ENCODE measurements at regions not wholly inside any gene's neighbourhood (a gene's known extent, or its start where the extent isn't known, plus 50 kb on each side); places are given as distances from the start of the nearest gene placed in this dataset.

- no peak overlapping the region for H3K4me3 Mint-ChIP-seq (ENCODE audit: unreplicated experiment)
- TF ChIP-seq CTCF (IDR thresholded peaks at IDR 0.05), result no peak
- H3K4me1 Mint-ChIP-seq (ENCODE audit: low read depth), result no peaks in the 10 kb centered on the region
- no peaks in the 10 kb centered on the region for H3K36me3 Mint-ChIP-seq (ENCODE audit: low read depth)
- no peaks in the 10 kb centered on the region for H3K27me3 Mint-ChIP-seq (ENCODE audit: low read depth)
- no peak overlapping the region for H3K27ac Mint-ChIP-seq (ENCODE audit: unreplicated experiment)
- no peaks in the 10 kb centered on the region for H3K9me3 Mint-ChIP-seq (ENCODE audit: low read depth)
- no peak for DNase-seq (ENCODE audit: low spot score)
Observed at GRCh38 chr21:31460980-31461379, 116.9 kb upstream of the TIAM1 start.

GRCh38 chr21:31459457-31459856 lies 115.4 kb upstream of the TIAM1 start:
- Mint-ChIP-seq H3K9me3 (ENCODE audit: low read depth) (no peaks in the 10 kb centered on the region), H3K27ac (ENCODE audit: unreplicated experiment) (no peak overlapping the region), H3K27me3 (ENCODE audit: low read depth) (no peaks in the 10 kb centered on the region), H3K4me1 (ENCODE audit: low read depth) (no peaks in the 10 kb centered on the region), H3K4me3 (ENCODE audit: unreplicated experiment) (no peak overlapping the region), H3K36me3 (ENCODE audit: low read depth) (no peaks in the 10 kb centered on the region)
- TF ChIP-seq CTCF (IDR thresholded peaks at IDR 0.05), result peak; percentile 54
- DNase-seq (ENCODE audit: low spot score), result no peak

GRCh38 chr21:31457675-31458074 lies 113.6 kb upstream of the TIAM1 start:
- no peaks in the 10 kb centered on the region for H3K36me3 Mint-ChIP-seq (ENCODE audit: low read depth)
- TF ChIP-seq CTCF (IDR thresholded peaks at IDR 0.05), result no peak
- peaks cover 4% of the 10 kb centered on the region for H3K9me3 Mint-ChIP-seq (ENCODE audit: low read depth)
- H3K27ac Mint-ChIP-seq (ENCODE audit: unreplicated experiment), result no peak overlapping the region
- no peaks in the 10 kb centered on the region for H3K27me3 Mint-ChIP-seq (ENCODE audit: low read depth)
- no peaks in the 10 kb centered on the region for H3K4me1 Mint-ChIP-seq (ENCODE audit: low read depth)
- no peak overlapping the region for H3K4me3 Mint-ChIP-seq (ENCODE audit: unreplicated experiment)
- DNase-seq (ENCODE audit: low spot score), result no peak

GRCh38 chr21:31456201-31456600 lies 112.1 kb upstream of the TIAM1 start:
- H3K4me3 Mint-ChIP-seq (ENCODE audit: unreplicated experiment), result no peak overlapping the region
- H3K4me1 Mint-ChIP-seq (ENCODE audit: low read depth), result no peaks in the 10 kb centered on the region
- H3K27ac Mint-ChIP-seq (ENCODE audit: unreplicated experiment), result no peak overlapping the region
- no peak for DNase-seq (ENCODE audit: low spot score)
- no peaks in the 10 kb centered on the region for H3K36me3 Mint-ChIP-seq (ENCODE audit: low read depth)
- no peak for TF ChIP-seq CTCF (IDR thresholded peaks at IDR 0.05)
- no peaks in the 10 kb centered on the region for H3K27me3 Mint-ChIP-seq (ENCODE audit: low read depth)
- peaks cover 6% of the 10 kb centered on the region for H3K9me3 Mint-ChIP-seq (ENCODE audit: low read depth)

- Mint-ChIP-seq H3K9me3 (ENCODE audit: low read depth) (peaks cover 6% of the 10 kb centered on the region), H3K4me1 (ENCODE audit: low read depth) (no peaks in the 10 kb centered on the region), H3K36me3 (ENCODE audit: low read depth) (no peaks in the 10 kb centered on the region), H3K4me3 (ENCODE audit: unreplicated experiment) (no peak overlapping the region), H3K27ac (ENCODE audit: unreplicated experiment) (no peak overlapping the region), H3K27me3 (ENCODE audit: low read depth) (no peaks in the 10 kb centered on the region)
- DNase-seq (ENCODE audit: low spot score), result no peak
- no peak for TF ChIP-seq CTCF (IDR thresholded peaks at IDR 0.05)
Observed at GRCh38 chr21:31455506-31455905, 111.4 kb upstream of the TIAM1 start.

Measured in chondrocyte (in vitro differentiated cells).